ENCODE measurements at regions not wholly inside any gene's neighbourhood (a gene's known extent, or its start where the extent isn't known, plus 50 kb on each side); places are given as distances from the start of the nearest gene placed in this dataset.

DNA sequence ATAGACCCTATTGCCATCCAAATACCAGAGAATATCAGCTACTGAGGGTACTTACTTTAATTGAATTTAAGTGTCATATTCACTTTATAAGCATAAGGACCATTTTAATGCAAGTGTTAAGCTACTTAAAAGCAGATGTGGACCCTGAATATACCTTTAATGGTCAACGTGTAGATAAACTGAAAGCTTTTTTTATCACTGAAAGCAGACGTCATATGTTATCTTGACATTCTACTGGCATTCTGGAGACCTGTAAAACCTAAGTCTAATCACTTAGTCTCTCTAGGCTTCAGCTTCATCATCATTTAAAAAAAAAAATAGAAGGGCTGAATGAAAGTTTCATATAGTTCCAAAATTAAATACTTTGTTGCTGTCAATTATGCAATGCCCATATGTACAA lies 116.5 kb downstream of the ELAPOR2 start:
- no peak for DNase-seq

DNA sequence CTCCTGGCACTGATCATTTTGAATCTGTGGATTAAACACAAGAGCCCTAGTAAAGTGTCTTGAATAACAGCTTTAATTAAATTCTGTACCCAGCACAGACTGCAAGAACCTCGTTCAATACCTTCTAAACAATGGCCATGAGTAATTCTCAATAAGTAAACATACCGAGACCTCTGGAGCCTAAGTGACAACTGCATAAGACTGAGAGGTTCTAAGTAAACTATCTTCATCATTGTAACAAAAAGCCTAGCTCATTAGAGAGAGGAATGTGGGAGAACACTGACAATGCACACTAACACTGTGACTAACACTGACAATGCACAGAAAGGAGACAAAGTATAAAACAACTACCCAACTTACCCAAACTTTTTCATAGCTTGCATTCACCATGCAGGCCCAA lies 117.4 kb downstream of the ELAPOR2 start:
- no peak for DNase-seq

- DNase-seq = peak; percentile 31
Observed at GRCh38 chr7:86939197-86939814, 120.1 kb downstream of the ELAPOR2 start.

- no peak for DNase-seq
Observed at GRCh38 chr7:86937363-86937878, 122.0 kb downstream of the ELAPOR2 start.

- DNase-seq = no peak
Observed at GRCh38 chr7:86933295-86933845, 126.1 kb downstream of the ELAPOR2 start.

DNA sequence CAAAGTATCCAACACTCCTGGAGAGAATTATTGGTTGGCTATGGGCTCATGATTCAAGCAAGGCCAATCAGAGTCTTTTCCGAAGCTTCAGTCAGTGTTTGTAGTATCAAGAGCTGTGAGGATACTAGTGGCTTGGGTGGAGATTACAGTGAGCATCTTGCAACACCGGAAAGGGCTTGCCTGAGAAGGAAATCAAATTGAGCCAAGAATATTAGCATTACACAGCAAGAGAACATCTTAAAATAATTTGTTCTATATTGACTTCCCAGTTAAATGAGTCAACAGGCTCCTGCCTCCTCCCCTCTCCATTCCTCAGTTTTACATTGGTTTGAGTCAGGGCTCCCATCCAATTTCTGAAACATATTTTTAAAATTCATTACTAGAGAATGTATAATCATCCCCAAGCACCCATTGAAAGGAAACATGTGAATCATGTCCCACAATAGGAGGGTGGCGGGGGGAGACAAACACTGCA lies 127.4 kb downstream of the ELAPOR2 start:
- no peak for DNase-seq

- DNase-seq = no peak
Observed at GRCh38 chr7:86931439-86931838, 128.0 kb downstream of the ELAPOR2 start.

- no peak for DNase-seq
Observed at GRCh38 chr7:86930554-86931307, 128.7 kb downstream of the ELAPOR2 start.

DNA sequence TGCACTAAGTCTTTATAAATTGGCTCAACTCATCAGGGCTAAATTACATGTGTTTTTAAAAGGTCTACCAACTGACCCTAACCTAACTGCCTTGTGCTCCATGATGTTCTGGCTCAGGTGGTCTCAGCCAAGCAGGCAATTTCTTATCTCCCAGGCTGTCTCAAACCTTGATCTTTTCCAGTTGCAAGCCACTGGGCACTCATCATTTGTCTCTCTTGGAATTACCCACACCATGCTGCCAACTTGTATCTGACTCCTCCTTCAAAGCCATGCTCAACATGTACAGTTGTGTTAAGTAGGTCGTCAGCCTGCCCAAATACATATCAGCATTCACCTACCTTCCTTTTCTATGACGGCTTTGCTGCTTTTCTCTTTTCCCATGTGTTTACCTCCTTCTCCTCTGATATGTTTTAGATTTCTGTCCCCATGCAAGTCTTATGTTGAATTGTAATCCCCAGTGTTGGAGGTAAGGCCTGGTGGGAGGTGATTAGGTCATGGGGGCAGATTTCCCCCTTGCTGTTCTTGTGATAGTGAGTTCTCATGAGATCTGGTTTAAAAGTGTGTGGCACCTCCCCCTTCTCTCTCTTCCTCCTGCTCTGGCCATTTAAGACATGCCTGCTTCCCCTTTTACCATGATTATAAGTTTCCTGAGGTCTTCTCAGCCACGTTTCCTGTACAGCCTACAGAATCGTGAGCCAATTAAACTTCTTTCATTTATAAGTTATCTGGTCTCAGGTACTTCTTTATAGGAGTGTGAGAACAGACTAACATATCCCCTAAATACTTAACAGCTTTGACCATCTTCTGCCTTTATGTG lies 130.0 kb downstream of the ELAPOR2 start:
- no peak for DNase-seq

DNA sequence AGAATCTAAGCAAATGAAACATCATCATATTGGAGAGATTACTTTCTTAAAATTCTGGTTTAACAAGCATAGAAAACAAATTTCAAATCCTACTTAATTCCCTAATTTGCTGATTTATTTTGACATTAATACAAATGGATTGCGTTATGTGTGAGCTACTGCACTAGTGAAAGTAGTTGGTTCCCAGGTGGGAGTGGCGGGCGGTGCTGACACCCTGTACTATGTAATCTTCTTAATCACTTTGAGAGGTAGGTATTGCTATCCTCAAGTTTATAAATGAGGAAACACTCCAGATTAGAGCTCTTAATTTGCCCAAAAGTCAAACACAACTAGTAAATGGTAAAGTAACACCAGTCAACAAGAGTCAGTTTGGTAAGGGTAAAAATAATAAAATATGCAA lies 131.1 kb downstream of the ELAPOR2 start:
- no peak for DNase-seq

- DNase-seq = peak; percentile 23
Observed at GRCh38 chr7:86926732-86927131, 132.7 kb downstream of the ELAPOR2 start.

- no peak for DNase-seq
Observed at GRCh38 chr7:86925221-86925620, 134.2 kb downstream of the ELAPOR2 start.

GRCh38 chr7:86923527-86923926 lies 135.9 kb downstream of the ELAPOR2 start:
- DNase-seq = no peak

DNA sequence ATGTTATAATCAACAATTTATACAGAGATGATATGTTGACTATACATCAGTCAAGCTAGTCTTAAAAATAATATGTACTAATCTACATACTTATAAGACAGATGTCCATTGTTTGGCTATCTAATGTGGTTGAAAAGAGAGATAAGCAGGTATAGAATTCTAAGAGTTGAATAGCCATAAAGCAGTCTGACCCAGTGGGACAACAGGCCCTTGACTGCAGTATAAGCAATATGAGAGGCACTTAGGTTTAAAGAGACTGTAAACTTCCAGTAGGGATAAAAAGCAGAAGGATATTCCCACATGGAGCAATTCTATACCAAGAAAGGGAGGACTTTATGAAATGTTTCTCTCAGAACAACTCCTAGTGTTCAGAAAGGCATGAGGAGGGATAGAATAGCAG lies 139.3 kb downstream of the ELAPOR2 start:
- DNase-seq = no peak

GRCh38 chr7:86918245-86918644 lies 141.2 kb downstream of the ELAPOR2 start:
- no peak for DNase-seq

GRCh38 chr7:86916277-86916825 lies 143.1 kb downstream of the ELAPOR2 start:
- no peak for DNase-seq

DNA sequence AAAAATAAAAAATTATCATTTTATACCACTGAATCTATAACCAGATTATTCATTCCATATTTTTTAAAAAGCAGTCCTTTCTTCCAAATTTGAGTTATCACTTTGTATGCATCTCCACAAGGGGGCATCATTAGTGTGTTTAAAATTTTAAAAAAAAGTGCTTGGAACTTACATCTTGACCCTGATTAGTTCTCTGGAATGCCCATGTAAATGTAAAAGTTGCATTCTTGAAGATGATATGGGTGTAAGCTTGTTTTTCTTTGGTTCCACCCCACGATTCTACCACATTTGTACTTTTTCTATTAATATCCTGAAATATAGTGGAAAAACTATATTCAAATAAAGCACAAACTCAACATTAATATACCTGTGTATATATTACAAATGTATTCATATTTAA lies 144.9 kb downstream of the ELAPOR2 start:
- DNase-seq = no peak
